H1 (cell line): ENCODE measurements at regions not wholly inside any gene's neighbourhood (a gene's known extent, or its start where the extent isn't known, plus 50 kb on each side); places are given as distances from the start of the nearest gene placed in this dataset.

Experiments
- CTCF ChIA-PET: fragments of 300-600 bp; sonication (Branson Sonifier 250); formaldehyde crosslinking; loops from one replicate; lab custom pipeline; 2021; ENCODE audit not compliant: partially characterized antibody; lab: Charles Lee
- POLR2A ChIA-PET: fragments of 300-600 bp; sonication (Branson Sonifier 250); formaldehyde crosslinking; loops from one replicate; lab custom pipeline; 2021; ENCODE audit warnings: inconsistent platforms; ENCODE audit not compliant: partially characterized antibody; lab: Charles Lee
- DNase-seq, 2 experiments: peaks; one replicate each; pipeline versions ENCODE4 v3.0.0 to v3.0.0-alpha.2; 2010 to 2022; ENCODE audit warnings: low spot score in 2 of 2, low read depth in 1 of 2, mixed read lengths in 1 of 2
- FAIRE-seq: peaks from 2 replicates; lab custom pipeline; 2011; peaks lifted over from hg19 to GRCh38; lab: Jason Lieb, UNC
- H2AFZ ChIP-seq: 2 replicates; pipeline ENCODE4 v1.8.1; 2012; ENCODE audit warnings: low read length, inconsistent platforms
- H2AK5ac ChIP-seq: 2 replicates; pipeline ENCODE4 v1.6.1; 2013; ENCODE audit warnings: low read depth, low read length
- H2BK120ac ChIP-seq: replicated peaks from 2 replicates; pipeline ENCODE3; 2013; ENCODE audit warnings: low read depth, low read length, inconsistent platforms
- H2BK12ac ChIP-seq: 2 replicates; pipeline ENCODE4 v1.6.1; 2013; ENCODE audit warnings: low read depth, low read length
- H2BK15ac ChIP-seq: 2 replicates; pipeline ENCODE4 v1.6.1; 2013; ENCODE audit warnings: low read length
- H2BK20ac ChIP-seq: 2 replicates; pipeline ENCODE4 v1.6.1; 2013; ENCODE audit warnings: low read length
- H2BK5ac ChIP-seq: 2 replicates; pipeline ENCODE4 v1.6.1; 2013; ENCODE audit warnings: low read depth, low read length
- H3K14ac ChIP-seq: 2 replicates; pipeline ENCODE4 v1.6.1; 2013; ENCODE audit warnings: inconsistent platforms; ENCODE audit not compliant: insufficient read length
- H3K18ac ChIP-seq: 2 replicates; pipeline ENCODE4 v1.6.1; 2013; ENCODE audit warnings: low read length; ENCODE audit errors: extremely low read depth
- H3K23ac ChIP-seq: 2 replicates; pipeline ENCODE4 v1.6.1; 2013; ENCODE audit warnings: inconsistent platforms; ENCODE audit not compliant: insufficient read length
- H3K23me2 ChIP-seq: 2 replicates; pipeline ENCODE4 v1.6.1; 2013; ENCODE audit warnings: low read depth, low read length
- H3K27ac ChIP-seq: 2 replicates; pipeline ENCODE4 v1.6.1; 2011; ENCODE audit warnings: low read depth, low read length, inconsistent platforms
- H3K27me3 ChIP-seq, 4 experiments: replicated peaks in 1 of 4; 1 replicate in 1 of 4; 2 replicates in 3 of 4; pipeline versions ENCODE4 v1.6.1 to v1.8.1; 2011 to 2013; ENCODE audit warnings: low read length in 3 of 4, mild to moderate bottlenecking in 3 of 4, inconsistent platforms in 2 of 4, mixed read lengths in 2 of 4, moderate library complexity in 1 of 4; ENCODE audit not compliant: control insufficient read depth in 3 of 4, insufficient read depth in 3 of 4; ENCODE audit errors: extremely low read depth in 1 of 4
- H3K36me3 ChIP-seq, 4 experiments: 2 replicates each; pipeline versions ENCODE4 v1.6.1 to v1.8.1; 2011 to 2013; ENCODE audit warnings: mild to moderate bottlenecking in 4 of 4, low read length in 3 of 4, moderate library complexity in 2 of 4, control low read depth in 1 of 4, inconsistent platforms in 1 of 4; ENCODE audit not compliant: insufficient read depth in 4 of 4, control insufficient read depth in 2 of 4
- H3K4ac ChIP-seq: replicated peaks from 2 replicates; pipeline ENCODE3; 2013; ENCODE audit warnings: low read length, low read depth, mixed read lengths, inconsistent platforms; ENCODE audit not compliant: insufficient read length
- H3K4me1 ChIP-seq, 4 experiments: replicated peaks in 1 of 4; 1 replicate in 1 of 4; 2 replicates in 3 of 4; pipeline versions ENCODE4 v1.6.1 to v1.8.1; 2011 to 2013; ENCODE audit warnings: low read length in 3 of 4, inconsistent platforms in 2 of 4, mixed read lengths in 1 of 4; ENCODE audit not compliant: insufficient read depth in 4 of 4, control insufficient read depth in 3 of 4
- H3K4me2 ChIP-seq, 2 experiments: 2 replicates each; pipeline versions ENCODE4 v1.6.1 to v1.8.1; 2011 to 2013; ENCODE audit warnings: low read depth in 2 of 2, low read length in 2 of 2, control low read depth in 1 of 2, inconsistent platforms in 1 of 2, mild to moderate bottlenecking in 1 of 2; ENCODE audit not compliant: insufficient read depth in 1 of 2
- H3K4me3 ChIP-seq, 4 experiments: fragments of 200-600, 300-600 bp in 1 of 4; sonication (generic), shearing (Covaris generic), sonication (Bioruptor Twin) in 1 of 4; 2 replicates each; pipeline versions ENCODE4 v1.5.1 to v1.8.1; 2011 to 2016; ENCODE audit warnings: low read length in 4 of 4, low read depth in 3 of 4, control low read depth in 2 of 4, inconsistent platforms in 2 of 4, mild to moderate bottlenecking in 2 of 4, mixed read lengths in 1 of 4, moderate library complexity in 1 of 4; ENCODE audit not compliant: insufficient read depth in 2 of 4; ENCODE audit errors: extremely low read depth in 1 of 4
- H3K56ac ChIP-seq: replicated peaks from 2 replicates; pipeline ENCODE3; 2013; ENCODE audit warnings: low read depth, mild to moderate bottlenecking, mixed read lengths, low read length, inconsistent platforms; ENCODE audit not compliant: insufficient read length
- H3K79me1 ChIP-seq: 2 replicates; pipeline ENCODE4 v1.6.1; 2013; ENCODE audit warnings: low read depth, low read length, control low read depth
- H3K79me2 ChIP-seq, 2 experiments: 2 replicates each; pipeline versions ENCODE4 v1.6.1 to v1.8.1; 2012 to 2013; ENCODE audit warnings: low read length in 2 of 2, mild to moderate bottlenecking in 2 of 2, inconsistent platforms in 1 of 2; ENCODE audit not compliant: insufficient read depth in 2 of 2, control insufficient read depth in 1 of 2
- H3K9ac ChIP-seq, 4 experiments: replicated peaks in 1 of 4; 1 replicate in 1 of 4; 2 replicates in 3 of 4; pipeline versions ENCODE4 v1.6.1 to v1.8.1; 2011 to 2013; ENCODE audit warnings: low read depth in 3 of 4, low read length in 3 of 4, control low read depth in 2 of 4, mild to moderate bottlenecking in 2 of 4, moderate library complexity in 2 of 4, inconsistent platforms in 1 of 4; ENCODE audit errors: extremely low read depth in 1 of 4
- H3K9me3 ChIP-seq, 2 experiments: 2 replicates each; pipeline versions ENCODE4 v1.6.1 to v1.8.1; 2012 to 2013; ENCODE audit warnings: mild to moderate bottlenecking in 2 of 2, moderate library complexity in 2 of 2, control low read depth in 1 of 2, inconsistent platforms in 1 of 2, low read depth in 1 of 2, low read length in 1 of 2, mixed read lengths in 1 of 2; ENCODE audit not compliant: insufficient read depth in 2 of 2
- H4K20me1 ChIP-seq, 2 experiments: replicated peaks in 1 of 2; 2 replicates each; pipeline versions ENCODE3 to v1.8.1; 2011 to 2013; ENCODE audit warnings: inconsistent platforms in 2 of 2, low read length in 2 of 2, mild to moderate bottlenecking in 1 of 2; ENCODE audit not compliant: insufficient read depth in 2 of 2, control insufficient read depth in 1 of 2
- H4K5ac ChIP-seq: 2 replicates; pipeline ENCODE4 v1.6.1; 2013; ENCODE audit warnings: low read length, low read depth, mixed read lengths, inconsistent platforms; ENCODE audit not compliant: insufficient read length
- H4K8ac ChIP-seq: 2 replicates; pipeline ENCODE4 v1.8.0; 2013; ENCODE audit warnings: mild to moderate bottlenecking, moderate library complexity, low read length, inconsistent platforms; ENCODE audit not compliant: insufficient read depth; ENCODE audit errors: extremely low read depth
- H4K91ac ChIP-seq: replicated peaks from 2 replicates; pipeline ENCODE3; 2013; ENCODE audit warnings: low read length, mixed read lengths, inconsistent platforms; ENCODE audit not compliant: insufficient read length
- ATF3 ChIP-seq: IDR thresholded peaks from 2 replicates; pipeline ENCODE4 v1.6.1; 2011; ENCODE audit warnings: low read depth, mild to moderate bottlenecking, low read length; ENCODE audit not compliant: insufficient read depth
- GABPA ChIP-seq: IDR thresholded peaks from 2 replicates; pipeline ENCODE4 v1.6.1; 2011; ENCODE audit warnings: mild to moderate bottlenecking, low read length, moderate library complexity, borderline replicate concordance; ENCODE audit not compliant: insufficient read depth
- JUN ChIP-seq: IDR thresholded peaks from 2 replicates; pipeline ENCODE4 v1.6.1; 2011; ENCODE audit warnings: low read depth, mild to moderate bottlenecking, improper control_type of control experiment, low read length
- KDM4A ChIP-seq: IDR thresholded peaks from one replicate; pipeline ENCODE4 v1.7.1; 2012; ENCODE audit warnings: low read depth, mild to moderate bottlenecking, moderate library complexity, low read length, inconsistent platforms; ENCODE audit not compliant: severe bottlenecking
- KDM5A ChIP-seq: fragments of 200-600 bp; IDR thresholded peaks from 2 replicates; pipeline ENCODE4 v1.7.1; 2012; ENCODE audit warnings: mild to moderate bottlenecking, low read length, inconsistent platforms, mixed read lengths
- RAD21 ChIP-seq, 2 experiments: IDR thresholded peaks in 1 of 2; conservative IDR thresholded peaks in 1 of 2; 2 replicates each; pipeline ENCODE4 v1.6.1; 2011; ENCODE audit warnings: low read depth in 2 of 2, low read length in 2 of 2, improper control_type of control experiment in 1 of 2, inconsistent platforms in 1 of 2, mild to moderate bottlenecking in 1 of 2, moderate library complexity in 1 of 2
- SAP30 ChIP-seq: fragments of 300-600 bp; sonication (generic); IDR thresholded peaks from 2 replicates; pipeline ENCODE4 v1.7.1; 2012; ENCODE audit warnings: low read length, moderate library complexity, mild to moderate bottlenecking, inconsistent platforms; ENCODE audit not compliant: insufficient read depth, insufficient replicate concordance
- SIRT6 ChIP-seq: IDR thresholded peaks from one replicate; pipeline ENCODE4 v1.7.1; 2012; ENCODE audit warnings: low read length, inconsistent platforms
- SRF ChIP-seq: IDR thresholded peaks from 2 replicates; pipeline ENCODE4 v1.6.1; 2011; ENCODE audit warnings: mild to moderate bottlenecking, low read depth, low read length, moderate library complexity
- TAF7 ChIP-seq: optimal IDR thresholded peaks from 2 replicates; pipeline ENCODE3; 2011; ENCODE audit warnings: low read depth, mild to moderate bottlenecking, inconsistent platforms, low read length, moderate library complexity, borderline replicate concordance
- TBP ChIP-seq: IDR thresholded peaks from 2 replicates; pipeline ENCODE4 v1.6.1; 2011; ENCODE audit warnings: low read depth, low read length, improper control_type of control experiment
- YY1 ChIP-seq: IDR thresholded peaks from 2 replicates; pipeline ENCODE4 v1.6.1; 2011; ENCODE audit warnings: low read depth, mild to moderate bottlenecking, low read length
- ZNF274 ChIP-seq: IDR thresholded peaks from 2 replicates; pipeline ENCODE4 v1.7.0; 2012; ENCODE audit warnings: low read length, borderline replicate concordance; ENCODE audit errors: extremely low read depth
- WGBS, 2 experiments: shearing (Covaris generic) in 1 of 2; methylation state at CpG; one replicate each; pipeline versions ENCODE4 v1.1.6 to v1.1.7; 2013 to 2015; ENCODE audit warnings: low lambda C conversion rate in 2 of 2, mixed read lengths in 2 of 2, inconsistent platforms in 1 of 2, low coverage in 1 of 2, missing lambda C conversion rate in 1 of 2; ENCODE audit not compliant: insufficient replicate concordance in 2 of 2, insufficient coverage in 1 of 2, insufficient read length in 1 of 2; ENCODE audit errors: extremely low coverage in 1 of 2, missing lambda C conversion rate in 1 of 2; 5-methylcytosine and 5-hydroxymethylcytosine counted together
- TF ChIP-seq, protein P1 (sequence below): IDR thresholded peaks from 2 replicates; pipeline ENCODE4 v1.6.1; 2012; ENCODE audit warnings: inconsistent platforms

DNA sequence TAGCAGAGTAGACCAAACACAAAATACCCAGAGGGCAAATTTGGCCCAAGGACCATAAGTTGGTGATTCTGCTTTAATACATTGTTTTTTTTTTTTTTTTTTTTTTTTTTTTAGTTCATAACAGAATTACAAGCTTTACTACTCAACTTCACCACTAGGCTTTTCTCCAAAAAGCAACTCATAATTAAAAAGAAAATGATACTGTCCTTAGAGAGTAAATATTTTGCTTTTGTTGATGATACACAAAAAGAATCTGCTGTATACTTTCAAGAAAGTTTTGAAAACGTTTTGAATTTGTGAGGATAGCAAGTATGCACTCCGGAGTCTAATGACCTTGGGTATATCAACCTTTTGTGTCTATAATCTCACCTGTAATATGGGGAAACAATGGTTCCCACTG is 68.9 kb upstream of the LMO3 start:
- ChIA-PET POLR2A (no interaction called here), CTCF (interaction anchor here (0.8 to 1.7 kb wide), 5 partner anchors 9 to 170 kb away, joined by 3 to 7 read pairs (median 4); no protein-coding TSS in a partner anchor)
- TF ChIP-seq TBP (no peak), TAF7 (no peak), JUN (no peak), SIRT6 (no peak), SAP30 (no peak), YY1 (no peak), KDM4A (no peak), RAD21 (IDR thresholded peaks at IDR 0.05 in 1 of 2, conservative IDR thresholded peaks at IDR 0.05 in 1 of 2; ENCODE audit: low read depth in 2 of 2, low read length in 2 of 2) (no peak), ATF3 (no peak), GABPA (no peak), ZNF274 (no peak), KDM5A (no peak), SRF (no peak)
- TF ChIP-seq, protein P1, sequence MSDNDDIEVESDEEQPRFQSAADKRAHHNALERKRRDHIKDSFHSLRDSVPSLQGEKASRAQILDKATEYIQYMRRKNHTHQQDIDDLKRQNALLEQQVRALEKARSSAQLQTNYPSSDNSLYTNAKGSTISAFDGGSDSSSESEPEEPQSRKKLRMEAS: no peak

More for the DNA sequence above, 68.9 kb upstream of the LMO3 start:
- Histone ChIP-seq H2BK12ac (no peak overlapping the region), H4K91ac (no peak overlapping the region), H3K4me1 (no peaks in the 10 kb centered on the region), H3K14ac (no peak overlapping the region), H3K36me3 (no peaks in the 10 kb centered on the region), H3K18ac (no peak overlapping the region), H3K27ac (no peak overlapping the region), H3K4me2 (no peak overlapping the region), H2BK5ac (no peak overlapping the region), H3K79me2 (no peaks in the 10 kb centered on the region), H3K27me3 (no peaks in the 10 kb centered on the region), H3K56ac (no peak overlapping the region), H3K9ac (no peak overlapping the region), H4K20me1 (no peaks in the 10 kb centered on the region), H2AFZ (no peak overlapping the region), H3K4me3 (no peak overlapping the region), H3K9me3 (no peaks in the 10 kb centered on the region), H3K23ac (no peak overlapping the region), H4K5ac (no peak overlapping the region), H2BK15ac (no peak overlapping the region), H2AK5ac (no peak overlapping the region), H4K8ac (no peak overlapping the region), H3K23me2 (no peaks in the 10 kb centered on the region), H2BK120ac (no peak overlapping the region), H3K4ac (no peak overlapping the region), H3K79me1 (no peaks in the 10 kb centered on the region), H2BK20ac (no peak overlapping the region)
- no peak for FAIRE-seq
- 83% methylated on average over 2 of the region's 2 CpGs; no CpG with 5 or more reads in 1 of the 2 experiments for WGBS, 2 experiments
- DNase-seq: no peak
